ENCODE measurements at regions not wholly inside any gene's neighbourhood (a gene's known extent, or its start where the extent isn't known, plus 50 kb on each side); places are given as distances from the start of the nearest gene placed in this dataset.

GRCh38 chr2:176463546-176463945 is 194.3 kb downstream of the MTX2 start:
- no peak for DNase-seq (ENCODE audit: low spot score)
- H3K9me3 ChIP-seq (ENCODE audit: control insufficient read depth in 4 of 4, low read length in 3 of 4) = no peaks in the 10 kb centered on the region
- H3K4me1 ChIP-seq (ENCODE audit: control insufficient read depth in 4 of 4, insufficient read depth in 4 of 4, low read length in 3 of 4) = peaks cover 0 to 10% (median 5%) of the 10 kb centered on the region in 4 donors
- no peak overlapping the region for H3K4me3 ChIP-seq (ENCODE audit: low read depth in 1 of 3, low read length in 3 of 3)
- TF ChIP-seq ZBTB33 (IDR thresholded peaks at IDR 0.05) (no peak), RAD21 (IDR thresholded peaks at IDR 0.05) (no peak), TAF1 (conservative IDR thresholded peaks at IDR 0.05) (no peak), ATF3 (IDR thresholded peaks at IDR 0.05) (no peak), HNF4A (conservative IDR thresholded peaks at IDR 0.05) (no peak), FOXA1 (IDR thresholded peaks at IDR 0.05) (no peak), MAX (IDR thresholded peaks at IDR 0.05) (no peak), HNF4G (IDR thresholded peaks at IDR 0.05) (no peak), SP1 (IDR thresholded peaks at IDR 0.05) (no peak), FOXA2 (IDR thresholded peaks at IDR 0.05) (no peak), NR2F2 (IDR thresholded peaks at IDR 0.05) (no peak), CTCF (IDR thresholded peaks at IDR 0.05; ENCODE audit: low read depth, low read length, missing input control) (no peak), REST (IDR thresholded peaks at IDR 0.05) (no peak), JUND (IDR thresholded peaks at IDR 0.05) (no peak), EGR1 (IDR thresholded peaks at IDR 0.05; ENCODE audit: low read depth in 2 of 2) (no peak), YY1 (IDR thresholded peaks at IDR 0.05) (no peak), GABPA (IDR thresholded peaks at IDR 0.05 in 1 of 2, conservative IDR thresholded peaks at IDR 0.05 in 1 of 2) (no peak)
- no peak overlapping the region for H3K9ac ChIP-seq (ENCODE audit: low read depth in 1 of 2, low read length in 2 of 2)
- peaks cover 0 to 3% (median 0%) of the 10 kb centered on the region in 4 donors for H3K27me3 ChIP-seq (ENCODE audit: control insufficient read depth in 4 of 4, insufficient read depth in 4 of 4, low read length in 3 of 4)
- 93% methylated on average over 3 of the region's 3 CpGs for WGBS
- H3K27ac ChIP-seq (ENCODE audit: low read depth in 1 of 2, low read length in 2 of 2) = no peak overlapping the region
- H3K36me3 ChIP-seq (ENCODE audit: control insufficient read depth in 4 of 4, insufficient read depth in 3 of 4, low read depth in 1 of 4, low read length in 3 of 4) = no peaks in the 10 kb centered on the region
